ENCODE measurements at regions not wholly inside any gene's neighbourhood (a gene's known extent, or its start where the extent isn't known, plus 50 kb on each side); places are given as distances from the start of the nearest gene placed in this dataset.

DNA sequence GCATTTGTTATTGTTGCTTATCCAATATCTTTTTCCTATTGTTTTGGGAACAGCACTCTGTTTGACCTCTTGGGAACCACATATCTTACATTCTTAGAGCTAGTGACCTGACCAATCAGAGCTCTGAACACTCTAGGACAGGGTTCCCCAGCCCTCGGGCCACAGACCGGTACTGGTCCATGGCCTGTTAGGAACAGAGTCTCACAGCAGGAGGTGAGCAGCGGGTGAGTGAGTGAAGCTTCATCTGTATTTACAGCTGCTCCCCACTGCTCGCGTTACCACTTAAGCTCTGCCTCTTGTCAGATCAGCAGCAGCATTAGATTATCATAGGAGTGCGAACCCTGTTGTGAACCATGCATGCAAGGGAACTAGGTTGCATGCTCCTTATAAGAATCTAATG, 226.0 kb upstream of the TSHZ2 start:
- POLR2A ChIA-PET, result no interaction called here
- no peak overlapping the region for H2AFZ ChIP-seq (ENCODE audit: low read length)
- TF ChIP-seq, protein P1, sequence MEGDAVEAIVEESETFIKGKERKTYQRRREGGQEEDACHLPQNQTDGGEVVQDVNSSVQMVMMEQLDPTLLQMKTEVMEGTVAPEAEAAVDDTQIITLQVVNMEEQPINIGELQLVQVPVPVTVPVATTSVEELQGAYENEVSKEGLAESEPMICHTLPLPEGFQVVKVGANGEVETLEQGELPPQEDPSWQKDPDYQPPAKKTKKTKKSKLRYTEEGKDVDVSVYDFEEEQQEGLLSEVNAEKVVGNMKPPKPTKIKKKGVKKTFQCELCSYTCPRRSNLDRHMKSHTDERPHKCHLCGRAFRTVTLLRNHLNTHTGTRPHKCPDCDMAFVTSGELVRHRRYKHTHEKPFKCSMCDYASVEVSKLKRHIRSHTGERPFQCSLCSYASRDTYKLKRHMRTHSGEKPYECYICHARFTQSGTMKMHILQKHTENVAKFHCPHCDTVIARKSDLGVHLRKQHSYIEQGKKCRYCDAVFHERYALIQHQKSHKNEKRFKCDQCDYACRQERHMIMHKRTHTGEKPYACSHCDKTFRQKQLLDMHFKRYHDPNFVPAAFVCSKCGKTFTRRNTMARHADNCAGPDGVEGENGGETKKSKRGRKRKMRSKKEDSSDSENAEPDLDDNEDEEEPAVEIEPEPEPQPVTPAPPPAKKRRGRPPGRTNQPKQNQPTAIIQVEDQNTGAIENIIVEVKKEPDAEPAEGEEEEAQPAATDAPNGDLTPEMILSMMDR (conservative IDR thresholded peaks at IDR 0.05; ENCODE audit: low read length), result no peak
- TF ChIP-seq EZH2phosphoT487 (IDR thresholded peaks at IDR 0.05; ENCODE audit: borderline replicate concordance, low read depth, low read length), result no peak
- no peaks in the 10 kb centered on the region for H3K9me2 ChIP-seq (ENCODE audit: insufficient read depth, low read length)
- intact Hi-C loops (cut with micrococcal nuclease; ENCODE audit: unreplicated experiment), result no loop called here
- CTCF ChIA-PET (ENCODE audit: unreplicated experiment), result no interaction called here
- no peaks in the 10 kb centered on the region for H3K36me3 ChIP-seq (ENCODE audit: insufficient read depth, low read length)
- no peak overlapping the region for H3K27ac ChIP-seq (ENCODE audit: low read depth, low read length, poor library complexity, severe bottlenecking)
- no peaks in the 10 kb centered on the region for H4K20me1 ChIP-seq (ENCODE audit: insufficient read depth, low read length)
- no peaks in the 10 kb centered on the region for H3K4me1 ChIP-seq (ENCODE audit: insufficient read depth, low read length, poor library complexity, severe bottlenecking)
- H3K4me3 ChIP-seq (ENCODE audit: low read depth, low read length, poor library complexity, severe bottlenecking), result no peak overlapping the region
- no peaks in the 10 kb centered on the region for H3K9me3 ChIP-seq (ENCODE audit: low read length)
- no peak for DNase-seq (ENCODE audit: low spot score)
- no peaks in the 10 kb centered on the region for H3K79me2 ChIP-seq (ENCODE audit: insufficient read depth, low read depth, low read length)
- no peak overlapping the region for H3K4me2 ChIP-seq (ENCODE audit: low read length)
- no TSS peak for BruUV-seq (replicated peaks)

DNA sequence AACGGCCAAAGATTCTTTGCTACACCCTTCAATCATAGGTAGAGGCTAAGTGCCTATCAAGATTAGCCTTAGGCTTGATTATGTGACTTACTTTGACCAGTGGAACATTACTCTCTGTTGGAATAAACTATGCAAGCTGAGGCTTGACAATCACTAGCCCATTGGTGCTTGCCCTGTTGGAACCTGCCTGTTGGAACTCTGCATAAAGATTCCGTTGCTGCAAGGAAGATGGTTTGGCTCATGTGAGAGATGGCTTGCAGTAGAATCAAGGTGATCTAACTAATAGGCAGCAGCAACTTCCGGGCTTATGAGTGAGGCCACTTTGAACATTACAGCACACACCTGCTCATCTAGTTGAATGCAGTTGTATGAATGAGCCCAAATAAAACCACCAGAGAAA, 227.7 kb upstream of the TSHZ2 start:
- H3K4me2 ChIP-seq (ENCODE audit: low read length), result no peak overlapping the region
- H3K36me3 ChIP-seq (ENCODE audit: insufficient read depth, low read length), result no peaks in the 10 kb centered on the region
- no peak overlapping the region for H3K27ac ChIP-seq (ENCODE audit: low read depth, low read length, poor library complexity, severe bottlenecking)
- no peaks in the 10 kb centered on the region for H4K20me1 ChIP-seq (ENCODE audit: insufficient read depth, low read length)
- TF ChIP-seq, protein P1 (conservative IDR thresholded peaks at IDR 0.05; ENCODE audit: low read length), result no peak
- no peak for TF ChIP-seq EZH2phosphoT487 (IDR thresholded peaks at IDR 0.05; ENCODE audit: borderline replicate concordance, low read depth, low read length)
- H3K9me3 ChIP-seq (ENCODE audit: low read length), result no peaks in the 10 kb centered on the region
- no peak overlapping the region for H3K4me3 ChIP-seq (ENCODE audit: low read depth, low read length, poor library complexity, severe bottlenecking)
- H3K79me2 ChIP-seq (ENCODE audit: insufficient read depth, low read depth, low read length), result no peaks in the 10 kb centered on the region
- no TSS peak for BruUV-seq (replicated peaks)
- intact Hi-C loops (cut with micrococcal nuclease; ENCODE audit: unreplicated experiment), result no loop called here
- H2AFZ ChIP-seq (ENCODE audit: low read length), result no peak overlapping the region
- no peaks in the 10 kb centered on the region for H3K9me2 ChIP-seq (ENCODE audit: insufficient read depth, low read length)
- no peaks in the 10 kb centered on the region for H3K4me1 ChIP-seq (ENCODE audit: insufficient read depth, low read length, poor library complexity, severe bottlenecking)
- DNase-seq (ENCODE audit: low spot score), result no peak
- ChIA-PET POLR2A (no interaction called here), CTCF (ENCODE audit: unreplicated experiment) (no interaction called here)

DNA sequence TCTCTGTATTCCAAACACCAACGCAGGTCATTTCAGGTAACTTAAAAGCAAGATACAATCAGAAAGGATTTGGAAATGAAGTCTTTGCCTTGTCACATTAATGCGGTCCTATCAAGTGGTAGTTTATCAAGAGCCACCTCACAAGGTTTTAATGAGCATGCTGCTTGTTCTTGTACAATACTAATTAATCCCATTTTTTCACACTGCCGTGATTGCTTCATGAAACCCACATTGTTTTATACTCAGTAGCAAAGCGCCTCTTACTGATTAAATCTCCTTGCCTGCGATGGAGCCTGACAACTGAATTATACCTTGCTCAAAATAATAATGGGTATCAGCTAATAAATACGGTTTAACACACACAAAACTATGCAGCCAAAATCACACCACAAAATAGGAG, 234.1 kb upstream of the TSHZ2 start:
- Histone ChIP-seq H2AFZ (ENCODE audit: low read length) (no peak overlapping the region), H3K4me1 (ENCODE audit: insufficient read depth, low read length, poor library complexity, severe bottlenecking) (no peaks in the 10 kb centered on the region), H3K9me2 (ENCODE audit: insufficient read depth, low read length) (no peaks in the 10 kb centered on the region), H3K79me2 (ENCODE audit: insufficient read depth, low read depth, low read length) (no peaks in the 10 kb centered on the region), H3K9me3 (ENCODE audit: low read length) (no peaks in the 10 kb centered on the region), H3K27ac (ENCODE audit: low read depth, low read length, poor library complexity, severe bottlenecking) (no peak overlapping the region), H4K20me1 (ENCODE audit: insufficient read depth, low read length) (no peaks in the 10 kb centered on the region), H3K36me3 (ENCODE audit: insufficient read depth, low read length) (no peaks in the 10 kb centered on the region), H3K4me2 (ENCODE audit: low read length) (no peak overlapping the region), H3K4me3 (ENCODE audit: low read depth, low read length, poor library complexity, severe bottlenecking) (no peak overlapping the region)
- no TSS peak for BruUV-seq (replicated peaks)
- TF ChIP-seq EZH2phosphoT487 (IDR thresholded peaks at IDR 0.05; ENCODE audit: borderline replicate concordance, low read depth, low read length), result no peak
- TF ChIP-seq, protein P1 (conservative IDR thresholded peaks at IDR 0.05; ENCODE audit: low read length), result no peak
- ChIA-PET CTCF (ENCODE audit: unreplicated experiment) (no interaction called here), POLR2A (interaction anchor here (1.1 kb wide), 1 partner anchor 25 kb away, joined by 5 read pairs; no protein-coding TSS in a partner anchor)
- intact Hi-C loops (cut with micrococcal nuclease; ENCODE audit: unreplicated experiment), result no loop called here
- no peak for DNase-seq (ENCODE audit: low spot score)
